GM12874 (cell line): ENCODE measurements at regions not wholly inside any gene's neighbourhood (a gene's known extent, or its start where the extent isn't known, plus 50 kb on each side); places are given as distances from the start of the nearest gene placed in this dataset.

Experiments used
- CTCF ChIP-seq: IDR thresholded peaks from 2 replicates; pipeline ENCODE4 v1.5.1; 2011; ENCODE audit warnings: low read depth, mild to moderate bottlenecking, control low read depth, low read length, moderate library complexity; ENCODE audit not compliant: insufficient read depth

- no peak for TF ChIP-seq CTCF
Observed at GRCh38 chr5:124436294-124436693, 310.1 kb downstream of the ZNF608 start.

- no peak for TF ChIP-seq CTCF
Observed at GRCh38 chr5:124433170-124433569, 313.3 kb downstream of the ZNF608 start.

DNA sequence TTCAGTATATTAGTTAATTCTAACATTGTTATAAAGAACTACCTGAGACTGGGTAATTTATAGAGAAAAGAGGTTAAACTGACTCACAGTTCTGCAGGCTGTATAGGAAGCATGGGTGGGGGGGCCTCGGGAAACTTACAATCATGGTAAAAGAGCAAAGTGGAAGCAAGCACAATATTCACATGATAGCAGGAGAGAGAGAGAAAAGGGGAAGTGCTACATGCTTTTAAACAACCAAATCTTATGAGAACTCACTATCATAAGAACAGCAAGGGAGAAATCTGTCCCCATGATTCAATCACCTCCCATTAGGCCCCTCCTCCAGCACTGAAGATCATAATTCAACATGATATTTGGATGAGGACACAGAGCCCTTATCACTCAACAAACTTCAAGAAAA, 324.9 kb downstream of the ZNF608 start:
- no peak for TF ChIP-seq CTCF

- no peak for TF ChIP-seq CTCF
Observed at GRCh38 chr5:124420952-124421351, 325.5 kb downstream of the ZNF608 start.

DNA sequence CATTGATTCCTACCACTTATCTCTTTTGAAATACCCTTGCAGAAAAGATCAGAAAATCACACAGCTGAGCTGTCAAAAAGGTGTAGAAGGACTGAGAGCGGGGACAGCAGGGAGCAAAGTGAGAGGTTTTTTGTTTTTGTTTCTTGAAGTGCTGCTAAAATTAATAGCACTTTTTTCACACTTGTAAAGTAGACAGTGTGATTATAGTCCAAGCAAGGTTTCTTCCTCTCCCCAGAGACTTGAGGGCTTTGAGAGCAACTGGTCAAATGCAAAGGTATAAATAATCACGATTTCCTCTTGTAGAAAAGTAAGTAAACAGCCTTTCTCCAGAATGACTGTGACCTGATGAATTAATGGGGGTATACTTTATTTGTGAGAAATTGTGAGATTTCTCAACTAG, 326.9 kb downstream of the ZNF608 start:
- no peak for TF ChIP-seq CTCF

DNA sequence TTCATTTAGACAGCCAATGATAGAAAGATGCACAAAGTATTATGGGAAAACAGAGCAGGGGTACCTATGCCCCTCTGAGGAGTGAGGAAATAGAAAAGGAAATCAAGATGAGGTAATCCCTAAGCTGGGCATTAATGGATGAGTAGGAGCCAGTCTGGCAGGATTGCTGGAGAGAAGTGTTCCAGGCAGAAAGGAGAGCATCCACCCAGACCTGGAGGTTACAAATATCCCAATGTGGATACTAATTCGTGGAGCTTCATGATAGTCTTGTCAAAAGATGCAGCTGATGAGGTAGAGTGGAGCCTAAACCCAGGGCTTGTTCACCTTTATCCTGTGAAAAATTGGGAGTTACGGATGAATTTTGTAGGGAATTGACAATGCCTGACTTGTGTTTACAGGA, 328.0 kb downstream of the ZNF608 start:
- TF ChIP-seq CTCF = no peak

- TF ChIP-seq CTCF = no peak
Observed at GRCh38 chr5:124417196-124417595, 329.2 kb downstream of the ZNF608 start.

DNA sequence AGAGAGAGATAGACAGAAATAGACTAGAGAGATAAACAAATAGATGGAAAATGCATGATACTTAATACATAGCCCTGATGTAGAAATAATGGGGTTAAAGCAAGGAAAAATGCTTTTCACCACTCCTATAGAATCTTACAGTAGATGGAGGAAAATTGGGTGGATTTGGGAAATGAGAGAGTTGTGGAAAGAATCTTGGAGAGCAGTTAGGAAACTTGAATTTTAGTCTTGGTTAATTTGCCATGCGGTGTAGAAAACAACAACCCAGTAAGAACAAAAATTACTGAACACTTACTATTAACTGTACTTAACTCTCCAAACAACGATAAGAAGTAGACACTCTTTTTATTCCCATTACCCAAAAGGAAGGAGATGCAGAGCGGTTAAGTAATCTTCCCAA, 329.8 kb downstream of the ZNF608 start:
- TF ChIP-seq CTCF = no peak
